Stimulated activated CD4-positive, alpha-beta T cell treated with anti-CD3 and anti-CD28 coated beads, Interleukin-4, amount 100 ng/mL, for 24 hours (primary cell): ENCODE measurements at regions not wholly inside any gene's neighbourhood (a gene's known extent, or its start where the extent isn't known, plus 50 kb on each side); places are given as distances from the start of the nearest gene placed in this dataset.

Experiments used
- DNase-seq: peaks from one replicate; pipeline ENCODE4 v3.0.0-alpha.2; 2020

DNA sequence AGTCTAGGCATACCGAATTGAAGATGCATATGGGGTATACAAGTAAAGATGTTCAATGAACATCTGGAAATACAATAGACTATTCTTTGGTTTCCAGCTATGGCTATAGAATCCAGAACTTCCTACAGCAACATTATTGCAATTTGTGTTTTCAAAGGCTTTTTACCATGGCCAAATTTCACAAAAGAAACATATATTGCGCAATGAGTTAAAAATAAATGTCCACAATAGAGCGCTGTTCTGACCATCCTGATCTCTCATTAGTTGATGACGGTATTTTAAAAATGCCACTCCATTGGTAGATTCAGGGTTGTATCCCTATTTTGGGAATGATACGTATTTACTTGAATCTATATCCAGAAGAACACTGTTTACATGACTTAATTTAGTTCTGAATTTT is 139.2 kb downstream of the LINC00632 start:
- no peak for DNase-seq

DNA sequence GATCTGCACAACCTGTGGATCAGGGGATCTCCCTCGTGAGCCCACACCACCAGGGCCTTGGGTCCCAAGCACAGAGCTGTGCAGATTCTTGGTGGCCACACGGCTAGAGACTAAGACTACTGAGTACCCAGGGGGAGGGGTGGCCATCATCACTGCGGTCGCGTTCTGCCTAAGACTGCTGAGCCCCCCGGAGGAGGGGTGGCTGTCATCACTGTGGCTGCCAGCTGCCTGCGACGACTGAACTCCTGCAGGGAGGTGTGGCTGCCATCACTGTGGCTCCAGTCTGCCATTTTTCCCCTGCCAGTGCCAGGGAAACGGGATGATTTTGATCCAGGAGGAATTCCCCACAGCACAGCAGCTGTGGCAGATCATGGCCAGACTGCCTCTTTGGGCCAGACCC is 141.7 kb upstream of the SPANXB1 start:
- DNase-seq, result no peak

DNA sequence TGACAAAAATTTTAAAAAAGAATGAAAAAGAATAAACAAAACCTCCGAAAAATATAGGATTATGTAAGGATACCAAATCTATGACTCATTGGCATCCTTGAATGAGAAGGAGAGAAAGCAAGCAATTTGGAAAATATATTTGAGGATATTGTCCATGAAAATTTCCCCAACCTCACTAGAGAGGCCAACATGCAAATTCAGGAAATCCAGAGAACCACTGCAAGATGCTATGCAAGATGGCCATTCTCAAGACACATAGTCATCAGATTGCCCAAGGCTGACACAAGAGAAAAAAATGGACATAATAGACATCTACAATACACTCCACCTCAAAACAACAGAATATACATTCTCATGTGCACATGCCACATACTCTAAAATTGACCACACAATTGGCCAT is 135.9 kb upstream of the SPANXB1 start:
- no peak for DNase-seq

DNA sequence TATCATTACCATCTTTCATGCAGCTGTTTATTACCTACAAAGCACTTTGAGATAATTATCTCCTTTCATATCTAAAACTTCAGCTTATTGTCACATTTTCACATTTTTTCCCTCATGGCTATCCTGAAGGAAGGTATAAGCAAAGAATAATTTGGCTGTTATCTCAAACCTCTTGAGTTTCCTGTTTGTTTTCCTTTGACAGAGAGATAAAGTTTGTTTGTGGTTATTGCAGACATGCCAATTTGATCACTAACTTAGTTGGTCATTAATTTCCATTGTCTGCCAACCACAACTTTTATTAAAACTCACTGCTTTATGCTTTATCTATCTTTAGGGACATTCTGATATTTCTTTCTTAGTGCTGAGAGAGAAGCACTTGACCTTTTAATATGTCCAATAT is 89.8 kb upstream of the SPANXB1 start:
- DNase-seq, result no peak

DNA sequence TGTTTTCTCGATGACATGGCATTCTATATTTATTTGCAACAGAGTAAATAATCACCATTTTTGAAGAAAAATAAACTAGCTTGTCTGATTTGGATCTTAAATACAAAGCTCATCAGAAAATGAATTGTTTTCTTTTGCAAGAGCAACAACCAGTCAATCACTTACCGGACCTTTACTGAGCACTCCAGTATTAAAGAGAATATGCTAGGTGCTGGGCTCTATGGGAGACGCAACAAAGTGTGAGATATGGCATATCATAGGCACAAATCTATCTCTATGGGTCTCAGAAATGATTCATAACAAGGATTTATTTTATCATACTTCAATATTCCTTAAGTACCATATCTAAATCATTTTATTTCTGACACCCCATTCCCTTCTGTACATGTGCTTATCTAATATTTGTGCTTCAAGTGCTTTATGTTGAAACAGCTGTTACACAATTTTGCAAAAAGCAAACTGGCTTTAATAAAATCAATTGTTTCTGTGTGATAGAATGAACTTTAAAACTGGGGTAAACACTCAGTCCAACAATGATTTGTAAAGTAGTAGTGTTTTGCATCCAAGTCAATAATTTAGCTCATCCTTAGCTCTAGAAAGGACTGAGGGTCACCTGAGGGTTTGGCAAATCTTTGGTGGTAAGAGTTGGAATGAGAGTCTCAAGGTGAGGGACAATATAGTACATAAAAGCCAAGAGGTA is 88.4 kb upstream of the SPANXB1 start:
- DNase-seq, result no peak

DNA sequence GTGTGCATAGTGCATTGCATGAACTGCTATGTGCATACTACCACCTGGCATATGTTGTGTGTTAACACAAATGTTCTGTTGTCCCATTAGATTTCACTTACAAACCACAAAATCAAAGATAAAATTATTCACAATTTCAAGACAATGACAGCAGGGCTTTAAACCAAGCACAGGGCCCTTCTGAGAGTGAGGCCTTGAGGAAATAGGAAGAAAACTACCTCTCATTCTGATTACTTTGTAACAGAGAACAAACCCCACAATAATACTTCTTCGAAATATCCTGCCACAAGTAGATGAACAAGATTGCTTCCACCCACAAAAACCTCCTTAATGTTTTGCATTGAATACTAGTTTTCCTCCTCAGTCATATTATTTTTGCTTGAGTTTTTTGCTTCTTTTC is 85.5 kb upstream of the SPANXB1 start:
- no peak for DNase-seq

DNA sequence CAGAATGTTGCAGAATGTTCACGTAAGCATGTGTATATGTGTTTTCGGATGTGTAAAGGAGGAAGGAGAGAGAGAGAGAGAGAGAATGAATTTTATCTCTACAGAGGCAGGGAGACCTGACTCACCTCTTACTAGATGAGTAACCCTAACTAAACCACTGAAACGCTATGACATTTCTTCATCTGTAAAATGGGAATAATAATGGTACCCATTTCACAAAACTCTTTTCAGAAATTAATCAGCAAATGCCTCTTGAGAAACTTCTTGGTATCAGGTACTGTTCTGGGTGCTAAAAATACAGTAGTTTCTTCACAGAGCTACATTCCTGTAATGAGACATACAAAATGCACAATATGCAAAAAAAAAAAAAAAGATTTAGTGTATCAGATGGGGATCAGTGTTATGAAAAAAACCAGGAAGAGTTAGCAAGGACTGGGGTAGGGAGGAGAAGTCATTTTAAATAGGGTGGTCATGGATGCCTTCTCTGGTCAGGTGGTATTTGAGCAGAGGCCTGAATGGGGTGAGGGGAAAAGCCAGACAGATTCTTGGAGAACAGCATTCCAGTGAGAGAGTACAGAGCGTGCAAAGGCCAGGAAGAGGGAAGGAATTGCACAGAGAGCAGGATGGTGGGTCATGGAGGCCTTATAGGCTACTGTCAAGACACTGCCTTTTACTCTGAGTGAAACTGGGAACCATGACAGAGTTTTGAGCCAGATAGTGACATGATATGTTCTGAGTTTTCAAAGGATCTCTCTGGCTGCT is 84.9 kb upstream of the SPANXB1 start:
- DNase-seq, result no peak

DNA sequence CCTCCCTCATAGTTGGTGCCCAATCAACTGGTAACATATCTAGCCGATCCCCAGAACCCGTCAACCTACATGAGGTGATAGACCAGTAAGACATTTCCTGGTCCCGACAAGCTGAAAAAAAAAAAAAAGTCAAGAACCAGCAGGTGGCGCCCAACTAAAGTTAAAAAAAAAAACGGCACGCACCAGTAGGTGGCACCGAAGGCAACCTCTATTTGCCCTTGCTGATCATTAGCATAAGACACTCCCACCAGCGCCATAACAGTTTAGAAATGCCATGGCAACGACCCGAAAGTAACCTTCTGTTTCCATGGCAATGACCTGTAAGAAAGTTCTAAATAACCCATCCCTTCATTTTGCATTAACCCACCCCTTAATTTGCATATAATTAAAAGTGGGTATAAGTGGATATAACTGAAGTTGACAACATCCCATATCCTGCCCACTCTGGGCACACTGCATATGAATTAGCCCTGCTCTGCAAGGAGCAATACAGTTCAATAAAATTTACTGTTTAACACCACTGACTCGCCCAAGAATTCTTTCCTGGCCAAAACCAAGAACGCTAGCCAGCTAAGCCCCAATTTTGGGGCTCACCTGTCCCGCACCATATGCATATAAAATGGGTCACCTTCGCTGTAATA is 83.9 kb upstream of the SPANXB1 start:
- DNase-seq, result peak; percentile 4

DNA sequence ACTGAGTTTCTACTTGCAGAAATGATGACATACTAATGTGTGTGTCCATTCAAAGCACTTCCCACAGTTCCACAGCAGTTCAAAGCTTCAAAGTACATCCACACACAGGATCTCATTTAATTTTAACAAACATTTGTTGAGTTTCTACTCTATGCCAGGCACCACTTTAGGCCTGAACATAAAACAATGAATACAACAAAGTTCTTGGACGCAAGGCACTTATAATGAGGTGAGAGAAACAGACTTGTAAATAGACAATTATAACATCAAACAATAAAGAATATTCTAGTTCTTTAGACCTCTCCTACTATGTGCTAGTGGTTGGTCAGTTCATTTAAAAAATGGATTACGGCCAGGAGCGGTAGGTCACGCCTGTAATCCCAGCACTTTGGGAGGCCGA is 82.0 kb upstream of the SPANXB1 start:
- DNase-seq, result no peak

DNA sequence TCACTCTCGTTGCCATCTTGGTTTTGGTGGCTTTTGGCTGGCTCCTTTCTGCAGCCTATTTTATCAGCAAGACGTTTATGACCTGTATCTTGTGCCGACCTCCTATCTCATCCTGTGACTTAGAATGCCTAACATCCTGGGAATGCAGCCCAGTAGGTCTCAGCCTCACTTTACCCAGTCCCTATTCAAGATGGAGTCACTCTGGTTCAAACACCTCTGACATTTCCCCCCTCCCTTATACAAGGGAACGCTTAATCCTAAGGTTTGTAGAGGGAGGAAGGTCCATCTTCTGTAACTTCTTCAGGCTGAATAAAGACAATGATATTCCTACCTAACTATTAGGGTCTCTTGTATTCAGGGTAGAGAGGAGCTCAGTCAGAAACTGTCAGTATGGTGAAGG is 79.3 kb upstream of the SPANXB1 start:
- DNase-seq, result no peak

DNA sequence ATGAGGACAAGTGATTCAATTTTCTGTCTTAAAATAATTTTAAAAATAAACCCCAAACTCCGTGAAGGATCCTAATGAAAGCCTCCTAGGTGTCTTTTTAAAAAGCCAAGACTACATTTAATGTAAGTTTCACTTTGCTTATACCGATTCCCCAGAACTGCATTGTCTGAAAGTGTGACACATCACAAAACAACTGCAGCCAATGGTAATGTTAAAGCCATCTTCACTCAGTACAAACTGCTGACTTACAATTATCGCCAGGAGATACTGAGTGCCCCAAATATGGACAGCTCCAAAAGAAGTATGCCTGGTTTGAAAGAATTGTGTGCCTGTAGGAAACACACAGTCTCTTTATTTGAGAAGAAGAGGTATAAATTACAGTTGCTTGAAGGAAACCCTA is 73.7 kb upstream of the SPANXB1 start:
- no peak for DNase-seq

DNA sequence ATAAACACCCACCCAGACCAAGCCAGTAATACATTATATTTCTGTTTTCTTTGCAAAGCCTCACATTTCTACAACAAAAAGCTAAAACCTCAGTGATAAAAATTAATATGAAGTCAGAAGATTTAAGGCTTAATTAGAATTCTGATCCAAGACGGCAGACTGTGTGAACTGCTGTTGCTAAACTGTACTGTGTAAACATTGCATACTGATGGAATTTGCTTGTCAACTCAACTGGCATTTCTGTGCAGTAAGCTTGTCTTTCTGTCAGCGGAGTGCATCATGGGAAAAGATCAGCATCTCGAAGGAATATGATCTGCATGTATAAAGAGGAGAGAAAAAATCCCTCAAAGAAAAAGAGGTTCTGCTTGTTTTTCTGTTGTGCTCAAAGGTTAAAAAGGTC is 69.4 kb upstream of the SPANXB1 start:
- DNase-seq, result no peak

DNA sequence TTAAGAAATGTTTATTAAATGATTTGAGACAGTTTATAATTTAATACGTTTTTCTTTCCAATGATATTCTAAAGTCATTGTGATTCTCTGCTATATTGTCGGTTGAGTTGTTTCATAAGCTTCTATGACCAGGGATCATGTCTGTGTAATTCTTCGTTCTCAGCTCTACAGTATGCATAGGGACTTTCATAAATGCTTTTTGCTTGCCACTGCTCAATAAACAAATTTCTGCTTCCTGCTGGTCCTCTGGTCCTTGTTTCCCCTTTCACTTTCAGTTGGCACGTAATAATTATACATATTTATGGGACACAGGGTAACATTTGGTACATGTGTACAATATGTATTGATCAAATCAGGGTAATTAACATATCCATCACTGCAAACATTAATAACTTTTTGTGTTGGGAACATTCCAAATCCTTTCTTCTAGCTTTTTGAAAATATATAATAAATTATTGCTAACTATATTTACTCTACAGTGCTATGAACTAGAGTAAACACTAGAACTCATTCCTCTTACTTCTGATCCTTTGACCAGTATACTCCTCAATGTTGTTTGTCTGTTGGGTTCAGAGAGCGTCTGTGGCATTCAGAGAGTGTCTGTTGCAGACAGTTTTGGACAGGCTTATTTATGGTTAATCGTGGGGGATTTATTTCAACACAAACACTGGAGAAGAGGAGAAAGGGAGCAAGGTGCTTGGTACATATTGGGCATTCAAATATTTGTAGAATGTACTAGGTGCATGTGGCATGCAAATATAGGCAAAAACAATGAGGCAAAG is 68.3 kb upstream of the SPANXB1 start:
- no peak for DNase-seq

DNA sequence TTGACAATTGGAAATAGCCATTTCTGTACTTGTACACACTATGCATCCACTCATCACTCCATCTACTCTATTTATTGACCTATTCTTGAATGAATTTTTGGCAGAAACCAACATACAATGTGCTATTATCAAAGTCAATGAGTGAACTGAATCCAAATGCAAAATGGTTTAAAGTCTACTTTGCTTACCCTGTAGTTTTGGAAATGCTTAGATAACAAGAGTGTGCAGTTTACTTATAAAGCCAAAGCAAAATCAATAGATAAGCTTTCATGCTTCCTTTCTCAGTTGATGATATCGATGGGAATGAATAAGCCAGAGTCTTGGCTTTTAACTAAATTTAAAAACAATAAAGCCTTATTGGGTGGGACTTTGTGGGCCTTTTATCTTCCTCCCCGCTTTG is 58.9 kb upstream of the SPANXB1 start:
- DNase-seq, result no peak

DNA sequence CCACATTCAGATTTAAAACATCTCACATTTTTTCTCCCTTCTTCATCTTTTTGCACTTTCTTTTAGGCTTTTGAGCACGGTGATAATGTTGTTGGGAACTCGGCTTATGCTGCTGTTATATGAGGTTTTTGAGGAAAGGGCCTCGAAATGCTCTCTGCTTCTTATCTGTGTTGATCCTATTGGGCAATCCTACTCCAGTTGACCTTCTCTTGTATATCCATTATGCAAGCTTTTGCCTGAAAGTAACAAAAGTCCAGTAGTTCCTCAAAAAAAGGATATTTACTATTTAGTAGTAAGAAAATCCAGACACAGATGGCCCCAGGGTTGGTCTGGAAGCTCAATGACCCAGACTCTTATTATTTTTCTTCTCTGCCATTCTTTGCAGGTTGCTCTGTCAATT is 57.7 kb upstream of the SPANXB1 start:
- DNase-seq, result no peak

DNA sequence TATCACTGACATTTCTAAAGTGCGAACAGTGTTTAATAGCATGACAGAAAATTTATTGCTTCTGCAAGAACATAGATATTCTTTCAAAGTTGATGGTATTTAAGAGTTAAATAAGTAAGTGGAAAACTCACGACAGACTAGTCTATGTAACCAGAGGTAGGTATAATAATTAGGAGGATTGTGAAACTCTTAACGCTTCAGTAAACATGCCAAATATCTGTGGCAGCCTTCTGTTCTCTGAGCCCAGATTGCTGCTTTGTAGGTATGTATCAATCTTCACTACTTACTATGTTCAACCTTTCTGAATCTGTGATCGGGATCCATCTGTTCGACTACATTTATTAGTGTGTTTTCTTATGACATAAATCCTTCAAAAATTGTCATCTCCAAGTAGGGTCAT is 53.6 kb upstream of the SPANXB1 start:
- DNase-seq, result no peak

DNA sequence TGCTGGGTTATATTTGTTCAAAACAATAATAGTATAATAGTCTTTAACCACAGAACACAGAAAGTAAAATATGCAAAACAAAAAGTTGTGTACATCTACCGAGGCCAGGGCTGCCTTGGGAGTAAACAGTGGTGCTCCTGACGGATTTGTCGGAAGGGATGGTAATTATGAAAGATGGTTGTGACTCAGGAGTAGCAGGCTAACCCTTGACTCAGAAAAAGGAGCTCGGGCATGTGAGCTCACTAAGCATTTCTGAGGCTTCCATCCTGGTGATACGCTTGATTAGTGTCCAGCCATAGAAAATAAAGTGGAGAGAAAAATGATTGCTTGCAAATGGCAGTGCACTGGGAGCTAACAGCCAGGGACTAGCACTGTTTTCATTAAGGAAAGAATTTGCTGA is 53.2 kb upstream of the SPANXB1 start:
- DNase-seq, result no peak
